SK-N-SH treated with all-trans-retinoic acid at 6 μM for 48 hours (cell line): ENCODE measurements at regions not wholly inside any gene's neighbourhood (a gene's known extent, or its start where the extent isn't known, plus 50 kb on each side); places are given as distances from the start of the nearest gene placed in this dataset.

ENCODE experiments used
- RARB ChIP-seq: fragments of 250-450 bp; sonication (Bioruptor Pico); IDR thresholded peaks from 2 replicates; pipeline ENCODE4 v1.8.0; 2021; ENCODE audit warnings: mild to moderate bottlenecking, moderate library complexity
- TF ChIP-seq, protein P1 (sequence below): fragments of 250-450 bp; sonication (Bioruptor Pico); IDR thresholded peaks from 2 replicates; pipeline ENCODE4 v1.5.0; 2020; ENCODE audit warnings: mild to moderate bottlenecking, moderate library complexity

DNA sequence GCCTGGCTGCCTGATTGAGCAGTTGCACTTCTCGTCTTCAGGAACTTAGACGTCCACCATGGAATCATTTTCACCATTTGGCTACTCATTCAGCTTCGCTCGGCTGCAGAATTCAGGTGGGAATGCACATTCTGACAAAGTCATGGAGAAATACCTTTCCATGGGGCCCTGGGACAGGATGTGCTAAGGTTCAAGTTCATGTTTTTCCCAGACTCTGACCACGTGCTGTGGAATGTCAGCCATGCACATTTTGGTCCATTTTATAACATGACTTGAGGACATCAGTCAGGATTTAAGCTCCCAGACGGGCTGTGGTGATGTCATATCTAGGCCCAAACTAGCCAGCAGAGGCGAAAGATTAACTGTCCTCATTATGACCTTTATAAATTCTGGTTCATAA lies 205.3 kb downstream of the TBXT start:
- TF ChIP-seq RARB = no peak
- TF ChIP-seq, protein P1, sequence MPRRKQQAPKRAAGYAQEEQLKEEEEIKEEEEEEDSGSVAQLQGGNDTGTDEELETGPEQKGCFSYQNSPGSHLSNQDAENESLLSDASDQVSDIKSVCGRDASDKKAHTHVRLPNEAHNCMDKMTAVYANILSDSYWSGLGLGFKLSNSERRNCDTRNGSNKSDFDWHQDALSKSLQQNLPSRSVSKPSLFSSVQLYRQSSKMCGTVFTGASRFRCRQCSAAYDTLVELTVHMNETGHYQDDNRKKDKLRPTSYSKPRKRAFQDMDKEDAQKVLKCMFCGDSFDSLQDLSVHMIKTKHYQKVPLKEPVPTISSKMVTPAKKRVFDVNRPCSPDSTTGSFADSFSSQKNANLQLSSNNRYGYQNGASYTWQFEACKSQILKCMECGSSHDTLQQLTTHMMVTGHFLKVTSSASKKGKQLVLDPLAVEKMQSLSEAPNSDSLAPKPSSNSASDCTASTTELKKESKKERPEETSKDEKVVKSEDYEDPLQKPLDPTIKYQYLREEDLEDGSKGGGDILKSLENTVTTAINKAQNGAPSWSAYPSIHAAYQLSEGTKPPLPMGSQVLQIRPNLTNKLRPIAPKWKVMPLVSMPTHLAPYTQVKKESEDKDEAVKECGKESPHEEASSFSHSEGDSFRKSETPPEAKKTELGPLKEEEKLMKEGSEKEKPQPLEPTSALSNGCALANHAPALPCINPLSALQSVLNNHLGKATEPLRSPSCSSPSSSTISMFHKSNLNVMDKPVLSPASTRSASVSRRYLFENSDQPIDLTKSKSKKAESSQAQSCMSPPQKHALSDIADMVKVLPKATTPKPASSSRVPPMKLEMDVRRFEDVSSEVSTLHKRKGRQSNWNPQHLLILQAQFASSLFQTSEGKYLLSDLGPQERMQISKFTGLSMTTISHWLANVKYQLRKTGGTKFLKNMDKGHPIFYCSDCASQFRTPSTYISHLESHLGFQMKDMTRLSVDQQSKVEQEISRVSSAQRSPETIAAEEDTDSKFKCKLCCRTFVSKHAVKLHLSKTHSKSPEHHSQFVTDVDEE (CRISPR knock-in tag) = no peak
